ENCODE measurements at regions not wholly inside any gene's neighbourhood (a gene's known extent, or its start where the extent isn't known, plus 50 kb on each side); places are given as distances from the start of the nearest gene placed in this dataset.
A peak's percentile ranks its signal among the peaks of the same experiment; 100 is the strongest.
"Not testable (repeated sequence)": the region's sequence is repeated elsewhere in the genome, so short reads cannot be mapped to it uniquely, and the experiment has no call there.

- Histone ChIP-seq H3K27me3 (ENCODE audit: control insufficient read depth, insufficient read depth, low read length) (no peaks in the 10 kb centered on the region), H3K27ac (ENCODE audit: low read length) (no peak overlapping the region), H3K36me3 (ENCODE audit: control insufficient read depth, insufficient read depth, low read length) (no peaks in the 10 kb centered on the region), H3K4me3 (ENCODE audit: low read length) (no peak overlapping the region), H3K4me1 (ENCODE audit: control insufficient read depth, insufficient read depth, low read length) (no peaks in the 10 kb centered on the region), H3K9me3 (ENCODE audit: control insufficient read depth, insufficient read depth, low read length) (no peaks in the 10 kb centered on the region)
- no peak for DNase-seq (ENCODE audit: low read depth, low spot score)
Observed at GRCh38 chr3:198096015-198096414, 136.0 kb downstream of the LMLN start.

- Histone ChIP-seq H3K4me1 (ENCODE audit: control insufficient read depth, insufficient read depth, low read length) (no peaks in the 10 kb centered on the region), H3K9me3 (ENCODE audit: control insufficient read depth, insufficient read depth, low read length) (no peaks in the 10 kb centered on the region), H3K27ac (ENCODE audit: low read length) (no peak overlapping the region), H3K27me3 (ENCODE audit: control insufficient read depth, insufficient read depth, low read length) (no peaks in the 10 kb centered on the region), H3K4me3 (ENCODE audit: low read length) (no peak overlapping the region), H3K36me3 (ENCODE audit: control insufficient read depth, insufficient read depth, low read length) (no peaks in the 10 kb centered on the region)
- DNase-seq (ENCODE audit: low read depth, low spot score): no peak
- no CpG with 5 or more reads among the region's 7 CpGs for WGBS (ENCODE audit: insufficient coverage, insufficient read length)
Observed at GRCh38 chr3:198097048-198097447, 137.0 kb downstream of the LMLN start.

- not testable (repeated sequence) for H3K9me3 ChIP-seq (ENCODE audit: control insufficient read depth, insufficient read depth, low read length); H3K27ac ChIP-seq (ENCODE audit: low read length); DNase-seq (ENCODE audit: low read depth, low spot score); H3K4me1 ChIP-seq (ENCODE audit: control insufficient read depth, insufficient read depth, low read length); H3K36me3 ChIP-seq (ENCODE audit: control insufficient read depth, insufficient read depth, low read length); H3K4me3 ChIP-seq (ENCODE audit: low read length); H3K27me3 ChIP-seq (ENCODE audit: control insufficient read depth, insufficient read depth, low read length)
- WGBS (ENCODE audit: insufficient coverage, insufficient read length): no CpG with 5 or more reads among the region's 9 CpGs
Observed at GRCh38 chr3:198098661-198099081, 138.7 kb downstream of the LMLN start.

- WGBS (ENCODE audit: insufficient coverage, insufficient read length): no CpG with 5 or more reads among the region's 10 CpGs
Observed at GRCh38 chr3:198103070-198103469, 143.1 kb downstream of the LMLN start.

GRCh38 chr3:198106265-198106664 is 146.2 kb downstream of the LMLN start:
- H3K4me1 ChIP-seq (ENCODE audit: control insufficient read depth, insufficient read depth, low read length): no peaks in the 10 kb centered on the region
- no CpG with 5 or more reads among the region's 4 CpGs for WGBS (ENCODE audit: insufficient coverage, insufficient read length)
- no peak overlapping the region for H3K4me3 ChIP-seq (ENCODE audit: low read length)
- no peak overlapping the region for H3K27ac ChIP-seq (ENCODE audit: low read length)
- no peaks in the 10 kb centered on the region for H3K36me3 ChIP-seq (ENCODE audit: control insufficient read depth, insufficient read depth, low read length)
- H3K27me3 ChIP-seq (ENCODE audit: control insufficient read depth, insufficient read depth, low read length): no peaks in the 10 kb centered on the region
- no peaks in the 10 kb centered on the region for H3K9me3 ChIP-seq (ENCODE audit: control insufficient read depth, insufficient read depth, low read length)
- DNase-seq (ENCODE audit: low read depth, low spot score): no peak

More at GRCh38 chr3:198103070-198103469, 143.1 kb downstream of the LMLN start:
- not testable (repeated sequence) for H3K27me3 ChIP-seq (ENCODE audit: control insufficient read depth, insufficient read depth, low read length); H3K27ac ChIP-seq (ENCODE audit: low read length); DNase-seq (ENCODE audit: low read depth, low spot score); H3K4me3 ChIP-seq (ENCODE audit: low read length); H3K4me1 ChIP-seq (ENCODE audit: control insufficient read depth, insufficient read depth, low read length); H3K36me3 ChIP-seq (ENCODE audit: control insufficient read depth, insufficient read depth, low read length); H3K9me3 ChIP-seq (ENCODE audit: control insufficient read depth, insufficient read depth, low read length)

- DNase-seq (ENCODE audit: low read depth, low spot score): no peak
- WGBS (ENCODE audit: insufficient coverage, insufficient read length): no CpG with 5 or more reads among the region's 6 CpGs
- Histone ChIP-seq H3K4me3 (ENCODE audit: low read length) (no peak overlapping the region), H3K4me1 (ENCODE audit: control insufficient read depth, insufficient read depth, low read length) (no peaks in the 10 kb centered on the region), H3K9me3 (ENCODE audit: control insufficient read depth, insufficient read depth, low read length) (no peaks in the 10 kb centered on the region), H3K27ac (ENCODE audit: low read length) (no peak overlapping the region), H3K27me3 (ENCODE audit: control insufficient read depth, insufficient read depth, low read length) (peaks cover 4% of the 10 kb centered on the region; the same call in 1 of the 2 replicates), H3K36me3 (ENCODE audit: control insufficient read depth, insufficient read depth, low read length) (no peaks in the 10 kb centered on the region)
Observed at GRCh38 chr3:198107840-198108734, 148.1 kb downstream of the LMLN start.

GRCh38 chr3:198109883-198110282 is 149.9 kb downstream of the LMLN start:
- no peak overlapping the region for H3K4me3 ChIP-seq (ENCODE audit: low read length)
- no peaks in the 10 kb centered on the region for H3K36me3 ChIP-seq (ENCODE audit: control insufficient read depth, insufficient read depth, low read length)
- no peaks in the 10 kb centered on the region for H3K9me3 ChIP-seq (ENCODE audit: control insufficient read depth, insufficient read depth, low read length)
- DNase-seq (ENCODE audit: low read depth, low spot score): no peak
- peaks cover 17% of the 10 kb centered on the region; the same call in 1 of the 2 replicates for H3K27me3 ChIP-seq (ENCODE audit: control insufficient read depth, insufficient read depth, low read length)
- no CpG with 5 or more reads among the region's 5 CpGs for WGBS (ENCODE audit: insufficient coverage, insufficient read length)
- H3K27ac ChIP-seq (ENCODE audit: low read length): no peak overlapping the region
- no peaks in the 10 kb centered on the region for H3K4me1 ChIP-seq (ENCODE audit: control insufficient read depth, insufficient read depth, low read length)

- no peaks in the 10 kb centered on the region for H3K36me3 ChIP-seq (ENCODE audit: control insufficient read depth, insufficient read depth, low read length)
- no peaks in the 10 kb centered on the region for H3K4me1 ChIP-seq (ENCODE audit: control insufficient read depth, insufficient read depth, low read length)
- H3K9me3 ChIP-seq (ENCODE audit: control insufficient read depth, insufficient read depth, low read length): no peaks in the 10 kb centered on the region
- no peak overlapping the region for H3K4me3 ChIP-seq (ENCODE audit: low read length)
- no peak for DNase-seq (ENCODE audit: low read depth, low spot score)
- peaks cover 17% of the 10 kb centered on the region; the same call in 1 of the 2 replicates for H3K27me3 ChIP-seq (ENCODE audit: control insufficient read depth, insufficient read depth, low read length)
- H3K27ac ChIP-seq (ENCODE audit: low read length): no peak overlapping the region
- no CpG with 5 or more reads among the region's 5 CpGs for WGBS (ENCODE audit: insufficient coverage, insufficient read length)
Observed at GRCh38 chr3:198112031-198112430, 152.0 kb downstream of the LMLN start.

- H3K27ac ChIP-seq (ENCODE audit: low read length): no peak overlapping the region
- H3K9me3 ChIP-seq (ENCODE audit: control insufficient read depth, insufficient read depth, low read length): no peaks in the 10 kb centered on the region
- no peak for DNase-seq (ENCODE audit: low read depth, low spot score)
- WGBS (ENCODE audit: insufficient coverage, insufficient read length): no CpG with 5 or more reads among the region's 59 CpGs
- H3K27me3 ChIP-seq (ENCODE audit: control insufficient read depth, insufficient read depth, low read length): peaks cover 17% of the 10 kb centered on the region; the same call in 1 of the 2 replicates
- H3K36me3 ChIP-seq (ENCODE audit: control insufficient read depth, insufficient read depth, low read length): no peaks in the 10 kb centered on the region
- no peaks in the 10 kb centered on the region for H3K4me1 ChIP-seq (ENCODE audit: control insufficient read depth, insufficient read depth, low read length)
- H3K4me3 ChIP-seq (ENCODE audit: low read length): peak overlapping the region; percentile 27; the same call in 1 of the 2 replicates
Observed at GRCh38 chr3:198113206-198114053, 153.4 kb downstream of the LMLN start.

GRCh38 chr3:198114516-198114915 is 154.5 kb downstream of the LMLN start:
- DNase-seq (ENCODE audit: low read depth, low spot score); H3K4me3 ChIP-seq (ENCODE audit: low read length); H3K9me3 ChIP-seq (ENCODE audit: control insufficient read depth, insufficient read depth, low read length); H3K27ac ChIP-seq (ENCODE audit: low read length); H3K4me1 ChIP-seq (ENCODE audit: control insufficient read depth, insufficient read depth, low read length); H3K36me3 ChIP-seq (ENCODE audit: control insufficient read depth, insufficient read depth, low read length): not testable (repeated sequence)
- WGBS (ENCODE audit: insufficient coverage, insufficient read length): no CpG with 5 or more reads among the region's 7 CpGs
- H3K27me3 ChIP-seq (ENCODE audit: control insufficient read depth, insufficient read depth, low read length): peaks cover 17% of the 10 kb centered on the region; the same call in 1 of the 2 replicates
